HG03432 (cell line): ENCODE measurements at regions not wholly inside any gene's neighbourhood (a gene's known extent, or its start where the extent isn't known, plus 50 kb on each side); places are given as distances from the start of the nearest gene placed in this dataset.
A peak's percentile ranks its signal among the peaks of the same experiment; 100 is the strongest.
"Not testable (repeated sequence)": the region's sequence is repeated elsewhere in the genome, so short reads cannot be mapped to it uniquely, and the experiment has no call there.

Experiments used
- ATAC-seq: cut with Tn5 transposase; IDR thresholded peaks from one replicate; pipeline ENCODE4 v1.9.1; 2021; ENCODE audit warnings: mild to moderate bottlenecking, moderate library complexity; ENCODE audit not compliant: unreplicated experiment

GRCh38 chr20:55175081-55175480 lies 699.7 kb downstream of the DOK5 start:
- no peak for ATAC-seq

- ATAC-seq, result no peak
These were observed 699.2 kb downstream of the DOK5 start for GRCh38 chr20:55174635-55175034.

GRCh38 chr20:55174172-55174571 lies 698.8 kb downstream of the DOK5 start:
- no peak for ATAC-seq

- no peak for ATAC-seq
These were observed 698.2 kb downstream of the DOK5 start for GRCh38 chr20:55173601-55174000.

GRCh38 chr20:55172310-55173002 lies 697.1 kb downstream of the DOK5 start:
- ATAC-seq, result no peak

- ATAC-seq, result no peak
These were observed 690.7 kb downstream of the DOK5 start for GRCh38 chr20:55166063-55166462.

- no peak for ATAC-seq
These were observed 685.6 kb downstream of the DOK5 start for GRCh38 chr20:55160996-55161395.

GRCh38 chr20:55160037-55160436 lies 684.6 kb downstream of the DOK5 start:
- no peak for ATAC-seq

GRCh38 chr20:55159230-55159629 lies 683.8 kb downstream of the DOK5 start:
- no peak for ATAC-seq

- ATAC-seq, result no peak
These were observed 683.1 kb downstream of the DOK5 start for GRCh38 chr20:55158446-55158845.

- no peak for ATAC-seq
These were observed 680.0 kb downstream of the DOK5 start for GRCh38 chr20:55155360-55155759.

- ATAC-seq, result no peak
These were observed 677.7 kb downstream of the DOK5 start for GRCh38 chr20:55153001-55153645.

GRCh38 chr20:55151171-55151570 lies 675.8 kb downstream of the DOK5 start:
- no peak for ATAC-seq

- no peak for ATAC-seq
These were observed 668.2 kb downstream of the DOK5 start for GRCh38 chr20:55143601-55144000.

GRCh38 chr20:55142932-55143331 lies 667.5 kb downstream of the DOK5 start:
- ATAC-seq, result no peak

- peak; percentile 76 for ATAC-seq
These were observed 665.2 kb downstream of the DOK5 start for GRCh38 chr20:55140631-55141030.

- no peak for ATAC-seq
These were observed 663.9 kb downstream of the DOK5 start for GRCh38 chr20:55139173-55139765.

- ATAC-seq, result no peak
These were observed 660.5 kb downstream of the DOK5 start for GRCh38 chr20:55135923-55136322.

- no peak for ATAC-seq
These were observed 657.1 kb downstream of the DOK5 start for GRCh38 chr20:55132523-55132922.

GRCh38 chr20:55117577-55117976 lies 642.2 kb downstream of the DOK5 start:
- not testable (repeated sequence) for ATAC-seq

- peak; percentile 45 for ATAC-seq
These were observed 641.2 kb downstream of the DOK5 start for GRCh38 chr20:55116598-55116997.

- ATAC-seq, result no peak
These were observed 627.8 kb downstream of the DOK5 start for GRCh38 chr20:55103188-55103587.
